ENCODE measurements at regions not wholly inside any gene's neighbourhood (a gene's known extent, or its start where the extent isn't known, plus 50 kb on each side); places are given as distances from the start of the nearest gene placed in this dataset.

DNA sequence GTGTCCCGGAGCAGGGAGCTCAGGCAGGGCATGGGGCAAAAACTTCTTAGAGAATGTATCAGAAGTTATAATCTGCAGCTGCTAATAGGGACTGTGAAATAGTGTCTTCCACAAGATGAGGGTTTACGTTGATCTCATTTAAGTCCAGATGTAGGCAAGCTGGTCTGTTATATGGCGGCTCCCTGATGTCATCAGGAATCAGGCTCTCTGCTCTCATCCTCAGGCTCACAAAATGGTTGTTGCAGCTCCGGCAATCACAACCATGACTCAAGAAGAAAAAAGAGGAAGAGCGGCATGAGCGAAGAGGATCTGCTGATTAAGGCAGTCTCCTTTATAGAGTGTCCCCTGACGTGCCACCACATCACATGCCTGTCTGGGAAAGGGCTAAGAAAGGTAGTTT, 191.3 kb downstream of the KLF5 start (continued):
- TF ChIP-seq, protein P1, sequence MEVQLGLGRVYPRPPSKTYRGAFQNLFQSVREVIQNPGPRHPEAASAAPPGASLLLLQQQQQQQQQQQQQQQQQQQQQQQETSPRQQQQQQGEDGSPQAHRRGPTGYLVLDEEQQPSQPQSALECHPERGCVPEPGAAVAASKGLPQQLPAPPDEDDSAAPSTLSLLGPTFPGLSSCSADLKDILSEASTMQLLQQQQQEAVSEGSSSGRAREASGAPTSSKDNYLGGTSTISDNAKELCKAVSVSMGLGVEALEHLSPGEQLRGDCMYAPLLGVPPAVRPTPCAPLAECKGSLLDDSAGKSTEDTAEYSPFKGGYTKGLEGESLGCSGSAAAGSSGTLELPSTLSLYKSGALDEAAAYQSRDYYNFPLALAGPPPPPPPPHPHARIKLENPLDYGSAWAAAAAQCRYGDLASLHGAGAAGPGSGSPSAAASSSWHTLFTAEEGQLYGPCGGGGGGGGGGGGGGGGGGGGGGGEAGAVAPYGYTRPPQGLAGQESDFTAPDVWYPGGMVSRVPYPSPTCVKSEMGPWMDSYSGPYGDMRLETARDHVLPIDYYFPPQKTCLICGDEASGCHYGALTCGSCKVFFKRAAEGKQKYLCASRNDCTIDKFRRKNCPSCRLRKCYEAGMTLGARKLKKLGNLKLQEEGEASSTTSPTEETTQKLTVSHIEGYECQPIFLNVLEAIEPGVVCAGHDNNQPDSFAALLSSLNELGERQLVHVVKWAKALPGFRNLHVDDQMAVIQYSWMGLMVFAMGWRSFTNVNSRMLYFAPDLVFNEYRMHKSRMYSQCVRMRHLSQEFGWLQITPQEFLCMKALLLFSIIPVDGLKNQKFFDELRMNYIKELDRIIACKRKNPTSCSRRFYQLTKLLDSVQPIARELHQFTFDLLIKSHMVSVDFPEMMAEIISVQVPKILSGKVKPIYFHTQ (CRISPR knock-in tag; IDR thresholded peaks at IDR 0.05): no peak
- TF ChIP-seq JAZF1 (CRISPR knock-in tag; IDR thresholded peaks at IDR 0.05): no peak
- TF ChIP-seq, protein P2, sequence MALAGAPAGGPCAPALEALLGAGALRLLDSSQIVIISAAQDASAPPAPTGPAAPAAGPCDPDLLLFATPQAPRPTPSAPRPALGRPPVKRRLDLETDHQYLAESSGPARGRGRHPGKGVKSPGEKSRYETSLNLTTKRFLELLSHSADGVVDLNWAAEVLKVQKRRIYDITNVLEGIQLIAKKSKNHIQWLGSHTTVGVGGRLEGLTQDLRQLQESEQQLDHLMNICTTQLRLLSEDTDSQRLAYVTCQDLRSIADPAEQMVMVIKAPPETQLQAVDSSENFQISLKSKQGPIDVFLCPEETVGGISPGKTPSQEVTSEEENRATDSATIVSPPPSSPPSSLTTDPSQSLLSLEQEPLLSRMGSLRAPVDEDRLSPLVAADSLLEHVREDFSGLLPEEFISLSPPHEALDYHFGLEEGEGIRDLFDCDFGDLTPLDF (CRISPR knock-in tag; IDR thresholded peaks at IDR 0.05): no peak
- TF ChIP-seq CREB1 (CRISPR knock-in tag; IDR thresholded peaks at IDR 0.05): no peak
- TF ChIP-seq OVOL2 (CRISPR knock-in tag; IDR thresholded peaks at IDR 0.05; ENCODE audit: borderline replicate concordance): no peak
- no peak for TF ChIP-seq NFATC4 (CRISPR knock-in tag; IDR thresholded peaks at IDR 0.05)
- TF ChIP-seq, protein P3, sequence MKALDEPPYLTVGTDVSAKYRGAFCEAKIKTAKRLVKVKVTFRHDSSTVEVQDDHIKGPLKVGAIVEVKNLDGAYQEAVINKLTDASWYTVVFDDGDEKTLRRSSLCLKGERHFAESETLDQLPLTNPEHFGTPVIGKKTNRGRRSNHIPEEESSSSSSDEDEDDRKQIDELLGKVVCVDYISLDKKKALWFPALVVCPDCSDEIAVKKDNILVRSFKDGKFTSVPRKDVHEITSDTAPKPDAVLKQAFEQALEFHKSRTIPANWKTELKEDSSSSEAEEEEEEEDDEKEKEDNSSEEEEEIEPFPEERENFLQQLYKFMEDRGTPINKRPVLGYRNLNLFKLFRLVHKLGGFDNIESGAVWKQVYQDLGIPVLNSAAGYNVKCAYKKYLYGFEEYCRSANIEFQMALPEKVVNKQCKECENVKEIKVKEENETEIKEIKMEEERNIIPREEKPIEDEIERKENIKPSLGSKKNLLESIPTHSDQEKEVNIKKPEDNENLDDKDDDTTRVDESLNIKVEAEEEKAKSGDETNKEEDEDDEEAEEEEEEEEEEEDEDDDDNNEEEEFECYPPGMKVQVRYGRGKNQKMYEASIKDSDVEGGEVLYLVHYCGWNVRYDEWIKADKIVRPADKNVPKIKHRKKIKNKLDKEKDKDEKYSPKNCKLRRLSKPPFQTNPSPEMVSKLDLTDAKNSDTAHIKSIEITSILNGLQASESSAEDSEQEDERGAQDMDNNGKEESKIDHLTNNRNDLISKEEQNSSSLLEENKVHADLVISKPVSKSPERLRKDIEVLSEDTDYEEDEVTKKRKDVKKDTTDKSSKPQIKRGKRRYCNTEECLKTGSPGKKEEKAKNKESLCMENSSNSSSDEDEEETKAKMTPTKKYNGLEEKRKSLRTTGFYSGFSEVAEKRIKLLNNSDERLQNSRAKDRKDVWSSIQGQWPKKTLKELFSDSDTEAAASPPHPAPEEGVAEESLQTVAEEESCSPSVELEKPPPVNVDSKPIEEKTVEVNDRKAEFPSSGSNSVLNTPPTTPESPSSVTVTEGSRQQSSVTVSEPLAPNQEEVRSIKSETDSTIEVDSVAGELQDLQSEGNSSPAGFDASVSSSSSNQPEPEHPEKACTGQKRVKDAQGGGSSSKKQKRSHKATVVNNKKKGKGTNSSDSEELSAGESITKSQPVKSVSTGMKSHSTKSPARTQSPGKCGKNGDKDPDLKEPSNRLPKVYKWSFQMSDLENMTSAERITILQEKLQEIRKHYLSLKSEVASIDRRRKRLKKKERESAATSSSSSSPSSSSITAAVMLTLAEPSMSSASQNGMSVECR (CRISPR knock-in tag; IDR thresholded peaks at IDR 0.05; ENCODE audit: borderline replicate concordance): no peak
- TF ChIP-seq, protein P4, sequence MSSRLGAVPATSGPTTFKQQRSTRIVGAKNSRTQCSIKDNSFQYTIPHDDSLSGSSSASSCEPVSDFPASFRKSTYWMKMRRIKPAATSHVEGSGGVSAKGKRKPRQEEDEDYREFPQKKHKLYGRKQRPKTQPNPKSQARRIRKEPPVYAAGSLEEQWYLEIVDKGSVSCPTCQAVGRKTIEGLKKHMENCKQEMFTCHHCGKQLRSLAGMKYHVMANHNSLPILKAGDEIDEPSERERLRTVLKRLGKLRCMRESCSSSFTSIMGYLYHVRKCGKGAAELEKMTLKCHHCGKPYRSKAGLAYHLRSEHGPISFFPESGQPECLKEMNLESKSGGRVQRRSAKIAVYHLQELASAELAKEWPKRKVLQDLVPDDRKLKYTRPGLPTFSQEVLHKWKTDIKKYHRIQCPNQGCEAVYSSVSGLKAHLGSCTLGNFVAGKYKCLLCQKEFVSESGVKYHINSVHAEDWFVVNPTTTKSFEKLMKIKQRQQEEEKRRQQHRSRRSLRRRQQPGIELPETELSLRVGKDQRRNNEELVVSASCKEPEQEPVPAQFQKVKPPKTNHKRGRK (CRISPR knock-in tag; IDR thresholded peaks at IDR 0.05; ENCODE audit: borderline replicate concordance): no peak
- TF ChIP-seq, protein P5, sequence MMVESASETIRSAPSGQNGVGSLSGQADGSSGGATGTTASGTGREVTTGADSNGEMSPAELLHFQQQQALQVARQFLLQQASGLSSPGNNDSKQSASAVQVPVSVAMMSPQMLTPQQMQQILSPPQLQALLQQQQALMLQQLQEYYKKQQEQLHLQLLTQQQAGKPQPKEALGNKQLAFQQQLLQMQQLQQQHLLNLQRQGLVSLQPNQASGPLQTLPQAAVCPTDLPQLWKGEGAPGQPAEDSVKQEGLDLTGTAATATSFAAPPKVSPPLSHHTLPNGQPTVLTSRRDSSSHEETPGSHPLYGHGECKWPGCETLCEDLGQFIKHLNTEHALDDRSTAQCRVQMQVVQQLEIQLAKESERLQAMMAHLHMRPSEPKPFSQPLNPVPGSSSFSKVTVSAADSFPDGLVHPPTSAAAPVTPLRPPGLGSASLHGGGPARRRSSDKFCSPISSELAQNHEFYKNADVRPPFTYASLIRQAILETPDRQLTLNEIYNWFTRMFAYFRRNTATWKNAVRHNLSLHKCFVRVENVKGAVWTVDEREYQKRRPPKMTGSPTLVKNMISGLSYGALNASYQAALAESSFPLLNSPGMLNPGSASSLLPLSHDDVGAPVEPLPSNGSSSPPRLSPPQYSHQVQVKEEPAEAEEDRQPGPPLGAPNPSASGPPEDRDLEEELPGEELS (CRISPR knock-in tag; IDR thresholded peaks at IDR 0.05): no peak
- TF ChIP-seq, protein P6, sequence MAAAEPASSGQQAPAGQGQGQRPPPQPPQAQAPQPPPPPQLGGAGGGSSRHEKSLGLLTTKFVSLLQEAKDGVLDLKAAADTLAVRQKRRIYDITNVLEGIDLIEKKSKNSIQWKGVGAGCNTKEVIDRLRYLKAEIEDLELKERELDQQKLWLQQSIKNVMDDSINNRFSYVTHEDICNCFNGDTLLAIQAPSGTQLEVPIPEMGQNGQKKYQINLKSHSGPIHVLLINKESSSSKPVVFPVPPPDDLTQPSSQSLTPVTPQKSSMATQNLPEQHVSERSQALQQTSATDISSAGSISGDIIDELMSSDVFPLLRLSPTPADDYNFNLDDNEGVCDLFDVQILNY (CRISPR knock-in tag; IDR thresholded peaks at IDR 0.05): no peak

DNA sequence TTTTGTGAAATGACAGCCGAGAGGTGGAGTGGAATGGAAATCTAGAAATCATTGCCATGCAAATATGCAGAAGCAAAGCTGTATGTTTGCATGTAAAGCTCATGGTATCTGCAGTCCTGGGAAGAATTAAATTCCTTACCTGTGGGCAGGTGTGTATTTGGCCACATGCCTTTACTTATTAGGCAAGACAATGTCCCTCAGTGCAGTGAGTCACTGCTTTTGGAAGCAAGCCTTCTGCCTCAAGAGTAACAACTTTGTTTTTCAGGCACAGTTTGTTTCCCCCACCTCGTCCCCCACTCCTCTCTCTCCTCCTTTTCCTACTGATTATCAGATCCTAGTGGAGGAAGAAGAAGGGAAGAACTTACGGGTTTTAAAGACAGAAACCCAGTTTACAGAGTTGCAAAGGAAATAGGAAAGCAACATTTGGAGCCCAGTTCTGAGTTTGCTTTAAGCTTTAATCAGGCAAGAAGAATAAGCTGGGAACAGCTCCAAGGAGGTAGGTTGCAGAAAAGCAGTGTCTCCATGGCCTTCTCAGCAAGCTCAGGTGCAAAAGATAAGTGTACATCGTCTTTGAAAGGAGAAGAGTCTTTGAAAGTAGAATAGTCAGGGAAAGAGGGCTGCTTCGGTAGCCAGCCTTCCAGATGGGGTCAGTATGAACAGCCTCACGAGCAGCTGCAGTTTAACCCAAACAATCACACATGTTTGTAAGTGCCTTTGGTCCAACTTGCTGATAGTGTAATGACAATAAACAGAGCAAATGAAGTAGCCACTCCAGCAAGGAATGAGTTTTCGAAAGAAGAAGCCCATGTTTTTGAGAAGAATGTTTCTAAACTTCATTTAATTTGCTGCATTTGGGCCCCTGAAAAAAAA, 190.1 kb downstream of the KLF5 start:
- no peak overlapping the region for H3K4me3 Mint-ChIP-seq
- DNase-seq (ENCODE audit: low spot score): no peak
- no peaks in the 10 kb centered on the region for H3K36me3 Mint-ChIP-seq
- CTCF ChIA-PET: no interaction called here
- peaks cover 16% of the 10 kb centered on the region for H3K4me1 Mint-ChIP-seq
- peak; percentile 66 for ATAC-seq
- peaks cover 4% of the 10 kb centered on the region for H3K9me3 Mint-ChIP-seq
- peak overlapping the region; percentile 86; the same call in 1 of the 2 replicates for H3K27ac Mint-ChIP-seq
- POLR2A ChIA-PET: no interaction called here
- H3K27me3 Mint-ChIP-seq (ENCODE audit: low read depth): peaks cover 3% of the 10 kb centered on the region; the same call in 1 of the 2 replicates
- TF ChIP-seq, protein P7, sequence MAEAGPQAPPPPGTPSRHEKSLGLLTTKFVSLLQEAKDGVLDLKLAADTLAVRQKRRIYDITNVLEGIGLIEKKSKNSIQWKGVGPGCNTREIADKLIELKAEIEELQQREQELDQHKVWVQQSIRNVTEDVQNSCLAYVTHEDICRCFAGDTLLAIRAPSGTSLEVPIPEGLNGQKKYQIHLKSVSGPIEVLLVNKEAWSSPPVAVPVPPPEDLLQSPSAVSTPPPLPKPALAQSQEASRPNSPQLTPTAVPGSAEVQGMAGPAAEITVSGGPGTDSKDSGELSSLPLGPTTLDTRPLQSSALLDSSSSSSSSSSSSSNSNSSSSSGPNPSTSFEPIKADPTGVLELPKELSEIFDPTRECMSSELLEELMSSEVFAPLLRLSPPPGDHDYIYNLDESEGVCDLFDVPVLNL (CRISPR knock-in tag; IDR thresholded peaks at IDR 0.05; ENCODE audit: borderline replicate concordance, low read depth): no peak
- TF ChIP-seq NR1H2 (CRISPR knock-in tag; IDR thresholded peaks at IDR 0.05): no peak
- TF ChIP-seq, protein P8, sequence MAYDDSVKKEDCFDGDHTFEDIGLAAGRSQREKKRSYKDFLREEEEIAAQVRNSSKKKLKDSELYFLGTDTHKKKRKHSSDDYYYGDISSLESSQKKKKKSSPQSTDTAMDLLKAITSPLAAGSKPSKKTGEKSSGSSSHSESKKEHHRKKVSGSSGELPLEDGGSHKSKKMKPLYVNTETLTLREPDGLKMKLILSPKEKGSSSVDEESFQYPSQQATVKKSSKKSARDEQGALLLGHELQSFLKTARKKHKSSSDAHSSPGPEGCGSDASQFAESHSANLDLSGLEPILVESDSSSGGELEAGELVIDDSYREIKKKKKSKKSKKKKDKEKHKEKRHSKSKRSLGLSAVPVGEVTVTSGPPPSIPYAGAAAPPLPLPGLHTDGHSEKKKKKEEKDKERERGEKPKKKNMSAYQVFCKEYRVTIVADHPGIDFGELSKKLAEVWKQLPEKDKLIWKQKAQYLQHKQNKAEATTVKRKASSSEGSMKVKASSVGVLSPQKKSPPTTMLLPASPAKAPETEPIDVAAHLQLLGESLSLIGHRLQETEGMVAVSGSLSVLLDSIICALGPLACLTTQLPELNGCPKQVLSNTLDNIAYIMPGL (CRISPR knock-in tag; IDR thresholded peaks at IDR 0.05): no peak

Measured in WTC11 (cell line).